HG03378 (cell line): ENCODE measurements at regions not wholly inside any gene's neighbourhood (a gene's known extent, or its start where the extent isn't known, plus 50 kb on each side); places are given as distances from the start of the nearest gene placed in this dataset.

Experiments used
- ATAC-seq: cut with Tn5 transposase; IDR thresholded peaks from one replicate; pipeline ENCODE4 v1.9.1; 2021; ENCODE audit warnings: mild to moderate bottlenecking, moderate library complexity; ENCODE audit not compliant: unreplicated experiment

- ATAC-seq = no peak
Observed at GRCh38 chr13:74005320-74006157, 128.7 kb downstream of the KLF12 start.

GRCh38 chr13:74004109-74004508 is 130.1 kb downstream of the KLF12 start:
- ATAC-seq = no peak

- ATAC-seq = no peak
Observed at GRCh38 chr13:74003374-74003773, 130.8 kb downstream of the KLF12 start.

GRCh38 chr13:74000876-74001275 is 133.3 kb downstream of the KLF12 start:
- ATAC-seq = no peak

GRCh38 chr13:73998631-73999030 is 135.6 kb downstream of the KLF12 start:
- ATAC-seq = peak; percentile 77

- no peak for ATAC-seq
Observed at GRCh38 chr13:73997964-73998363, 136.2 kb downstream of the KLF12 start.

GRCh38 chr13:73996569-73996968 is 137.6 kb downstream of the KLF12 start:
- ATAC-seq = no peak

- no peak for ATAC-seq
Observed at GRCh38 chr13:73995736-73996135, 138.5 kb downstream of the KLF12 start.

GRCh38 chr13:73993661-73994060 is 140.5 kb downstream of the KLF12 start:
- no peak for ATAC-seq

GRCh38 chr13:73991884-73992283 is 142.3 kb downstream of the KLF12 start:
- no peak for ATAC-seq

- ATAC-seq = no peak
Observed at GRCh38 chr13:73991384-73991783, 142.8 kb downstream of the KLF12 start.

GRCh38 chr13:73989244-73989843 is 144.9 kb downstream of the KLF12 start:
- no peak for ATAC-seq

GRCh38 chr13:73988461-73988860 is 145.7 kb downstream of the KLF12 start:
- ATAC-seq = no peak

GRCh38 chr13:73987618-73988017 is 146.6 kb downstream of the KLF12 start:
- no peak for ATAC-seq

GRCh38 chr13:73985783-73986182 is 148.4 kb downstream of the KLF12 start:
- no peak for ATAC-seq

GRCh38 chr13:73984949-73985691 is 149.1 kb downstream of the KLF12 start:
- ATAC-seq = no peak

GRCh38 chr13:73984201-73984600 is 150.0 kb downstream of the KLF12 start:
- ATAC-seq = no peak

GRCh38 chr13:73983109-73983508 is 151.1 kb downstream of the KLF12 start:
- ATAC-seq = no peak

- no peak for ATAC-seq
Observed at GRCh38 chr13:73981595-73981994, 152.6 kb downstream of the KLF12 start.

GRCh38 chr13:73975767-73976166 is 158.4 kb downstream of the KLF12 start:
- ATAC-seq = no peak

GRCh38 chr13:73974051-73974450 is 160.2 kb downstream of the KLF12 start:
- ATAC-seq = no peak

GRCh38 chr13:73973156-73973555 is 161.0 kb downstream of the KLF12 start:
- no peak for ATAC-seq
